IPS DF 4.7 (cell line): ENCODE measurements at regions not wholly inside any gene's neighbourhood (a gene's known extent, or its start where the extent isn't known, plus 50 kb on each side); places are given as distances from the start of the nearest gene placed in this dataset.
"Not testable (repeated sequence)": the region's sequence is repeated elsewhere in the genome, so short reads cannot be mapped to it uniquely, and the experiment has no call there.

Experiments
- DNase-seq: peaks from one replicate; pipeline ENCODE4 v3.0.0-alpha.2; 2013; ENCODE audit warnings: low spot score; ENCODE audit errors: extremely low read depth

DNA sequence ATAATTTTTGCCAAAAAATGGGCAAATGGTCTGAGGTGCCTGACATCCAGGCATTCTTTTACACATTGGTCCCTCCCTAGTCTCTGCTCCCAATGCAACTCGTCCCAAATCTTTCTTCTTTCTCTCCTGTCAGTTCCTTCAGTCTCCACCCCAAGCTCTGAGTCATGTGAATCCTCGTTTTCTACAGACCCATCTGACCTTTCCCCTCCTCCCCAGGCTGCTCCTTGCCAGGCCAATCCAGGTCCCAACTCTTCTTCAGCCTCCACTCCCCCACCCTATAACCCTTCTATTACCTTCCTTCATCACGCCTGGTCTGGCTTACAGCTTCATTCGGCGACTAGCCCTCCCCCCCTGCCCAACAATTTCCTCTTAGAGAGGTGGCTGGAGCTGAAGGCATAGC lies 55.3 kb downstream of the BBS10 start:
- DNase-seq: not testable (repeated sequence)

DNA sequence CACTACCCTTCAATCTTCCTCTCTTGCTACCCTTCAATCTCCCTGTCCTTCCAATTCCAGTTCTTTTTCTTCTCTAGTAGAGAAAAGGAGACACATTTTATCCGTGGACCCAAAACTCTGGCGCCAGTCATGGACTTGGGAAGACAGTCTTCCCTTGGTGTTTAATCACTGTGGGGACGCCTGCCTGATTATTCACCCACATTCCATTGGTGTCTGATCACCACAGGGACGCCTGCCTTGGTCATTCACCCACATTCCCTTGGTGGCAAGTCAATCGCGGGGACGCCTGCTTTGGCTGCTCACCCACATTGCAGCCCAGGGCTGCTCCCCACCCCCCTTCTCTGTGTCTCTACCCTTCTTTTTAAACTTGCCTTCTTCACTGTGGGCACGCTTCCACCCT lies 55.9 kb downstream of the BBS10 start:
- not testable (repeated sequence) for DNase-seq

DNA sequence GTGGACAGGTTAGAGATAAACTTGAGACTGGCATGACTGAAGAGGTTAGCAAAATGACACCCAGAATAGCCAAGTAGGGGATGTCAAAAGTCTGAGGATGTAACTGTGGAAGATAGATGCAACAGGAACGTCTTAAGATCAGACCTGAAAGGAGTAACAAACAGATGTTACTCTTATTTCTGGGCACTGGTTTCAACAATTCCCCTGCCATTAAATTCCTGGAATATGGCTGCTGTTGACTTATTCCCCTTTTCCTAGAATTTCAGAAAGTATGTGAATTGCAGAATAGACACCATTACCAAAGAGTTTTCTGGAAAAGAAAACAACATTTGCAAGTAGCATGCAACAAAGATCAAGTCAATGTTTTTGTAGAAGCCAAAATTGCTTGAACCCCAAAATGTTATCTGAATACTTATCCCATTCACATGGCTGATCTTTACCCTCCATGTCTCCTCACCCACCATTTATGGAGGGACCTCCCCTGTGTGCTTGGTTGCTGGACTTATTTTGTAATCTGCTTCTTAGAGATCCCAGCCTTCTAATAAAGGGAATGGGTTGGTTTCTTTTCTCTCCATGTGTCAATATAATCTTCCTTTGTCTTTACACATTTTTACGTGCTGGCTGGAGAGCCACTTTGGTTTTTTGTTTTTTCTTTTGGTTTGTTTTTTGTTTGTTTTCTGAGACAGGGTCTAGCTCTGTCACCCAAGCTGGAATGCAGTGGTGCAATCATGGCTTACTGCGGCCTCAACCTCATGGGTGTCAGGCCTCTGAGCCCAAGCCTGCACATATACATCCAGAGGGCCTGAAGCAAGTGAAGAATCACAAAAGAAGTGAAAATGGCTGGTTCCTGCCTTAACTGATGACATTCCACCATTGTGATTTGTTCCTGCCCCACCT lies 57.0 kb downstream of the BBS10 start:
- no peak for DNase-seq

DNA sequence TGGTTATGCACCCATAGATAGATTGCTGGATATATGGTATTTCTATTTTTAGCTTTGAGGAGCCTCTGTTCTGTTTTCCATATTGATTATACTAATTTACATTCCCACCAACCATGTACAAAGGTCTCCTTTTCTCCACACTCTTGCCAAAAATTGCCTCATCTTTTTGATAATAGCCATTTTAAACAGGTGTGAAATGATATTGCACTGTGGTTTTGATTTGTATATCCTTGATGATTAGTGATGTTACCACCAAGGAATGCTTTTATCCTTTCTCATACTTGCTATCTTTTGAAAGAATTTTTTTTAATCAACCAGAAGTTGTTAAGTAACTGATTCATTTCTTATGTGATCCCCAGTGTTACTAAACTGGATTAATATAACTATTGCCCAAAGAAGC lies 60.0 kb downstream of the BBS10 start:
- DNase-seq: no peak

DNA sequence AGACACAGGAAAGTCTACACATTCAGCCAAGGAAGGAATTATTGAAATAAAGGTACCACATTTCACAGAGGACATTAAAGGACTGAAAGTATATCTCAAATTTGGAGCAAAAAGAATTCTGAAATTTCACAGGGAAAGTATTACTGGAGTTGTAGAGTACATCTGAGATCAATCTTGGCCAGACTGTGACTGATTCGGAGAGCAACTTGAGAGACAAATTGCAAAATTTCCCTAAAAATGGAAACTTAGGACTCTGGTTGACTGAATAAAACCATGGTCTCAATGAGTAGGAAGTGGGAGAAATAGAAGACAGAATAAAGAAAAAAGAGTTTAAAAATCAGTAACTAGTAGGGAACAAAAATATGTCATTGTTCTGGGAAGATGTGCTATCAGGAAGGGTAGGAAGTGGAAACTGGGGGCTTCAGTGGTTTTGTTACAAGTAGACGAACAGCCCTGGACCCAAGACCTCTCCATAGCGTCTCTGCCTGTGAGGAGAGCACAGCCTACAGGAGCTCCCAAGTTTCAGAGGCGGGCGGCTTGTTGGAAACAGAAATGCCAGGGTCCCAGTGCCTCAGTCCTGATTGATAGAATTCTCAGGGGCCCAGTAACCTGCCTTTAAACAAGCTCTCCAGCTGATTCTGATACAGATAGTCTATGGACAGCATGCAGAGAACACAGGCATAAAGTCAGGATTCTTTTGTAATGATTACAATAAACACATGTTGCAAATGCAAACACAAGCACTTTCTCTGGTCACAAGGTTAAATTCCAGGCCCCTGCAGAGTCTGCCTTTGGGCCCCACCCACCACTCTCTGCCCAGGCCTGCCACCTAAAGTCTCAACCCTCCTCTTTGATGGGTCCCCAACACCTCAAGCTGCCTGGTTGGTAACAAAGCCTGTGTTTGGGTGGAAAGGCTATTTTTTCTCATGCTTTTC lies 63.1 kb downstream of the BBS10 start:
- DNase-seq: no peak

DNA sequence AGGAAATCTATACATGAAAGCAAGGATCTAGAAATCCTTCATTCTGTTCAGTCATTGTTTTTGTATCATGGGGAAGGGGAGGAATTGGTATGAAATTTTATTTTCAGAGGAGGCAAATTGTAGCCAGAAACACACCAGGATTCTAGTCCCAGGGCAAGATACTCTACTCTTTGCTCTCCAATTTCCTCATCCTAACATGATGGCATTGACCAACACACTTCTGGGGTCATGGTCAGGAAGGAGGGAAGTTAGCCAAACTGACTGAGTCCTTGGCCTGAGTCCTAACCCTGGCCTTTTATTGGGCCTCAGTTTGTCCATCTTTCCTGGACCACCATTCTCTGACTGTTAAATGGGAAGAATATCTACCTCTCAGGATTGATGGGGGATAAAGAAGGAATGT lies 65.5 kb downstream of the BBS10 start:
- no peak for DNase-seq

DNA sequence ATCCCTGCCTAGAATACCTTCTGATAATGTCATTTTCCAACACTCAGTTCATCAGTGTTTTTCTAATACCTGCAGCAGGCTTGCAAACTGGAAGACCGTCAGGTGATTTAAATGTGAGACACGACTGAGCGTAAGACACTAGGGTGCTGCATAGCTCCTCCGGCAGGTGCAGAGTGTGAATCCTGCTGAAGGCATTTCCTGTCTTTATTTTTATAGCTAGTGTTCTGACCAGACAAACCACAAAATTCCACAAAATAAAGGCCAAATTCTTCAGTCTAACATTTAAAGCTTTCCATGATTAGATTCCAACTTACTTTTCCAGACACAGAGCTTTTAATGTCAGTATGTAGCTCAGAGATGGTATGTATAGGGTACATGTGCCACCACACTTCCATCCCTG lies 70.7 kb downstream of the BBS10 start:
- DNase-seq: no peak

DNA sequence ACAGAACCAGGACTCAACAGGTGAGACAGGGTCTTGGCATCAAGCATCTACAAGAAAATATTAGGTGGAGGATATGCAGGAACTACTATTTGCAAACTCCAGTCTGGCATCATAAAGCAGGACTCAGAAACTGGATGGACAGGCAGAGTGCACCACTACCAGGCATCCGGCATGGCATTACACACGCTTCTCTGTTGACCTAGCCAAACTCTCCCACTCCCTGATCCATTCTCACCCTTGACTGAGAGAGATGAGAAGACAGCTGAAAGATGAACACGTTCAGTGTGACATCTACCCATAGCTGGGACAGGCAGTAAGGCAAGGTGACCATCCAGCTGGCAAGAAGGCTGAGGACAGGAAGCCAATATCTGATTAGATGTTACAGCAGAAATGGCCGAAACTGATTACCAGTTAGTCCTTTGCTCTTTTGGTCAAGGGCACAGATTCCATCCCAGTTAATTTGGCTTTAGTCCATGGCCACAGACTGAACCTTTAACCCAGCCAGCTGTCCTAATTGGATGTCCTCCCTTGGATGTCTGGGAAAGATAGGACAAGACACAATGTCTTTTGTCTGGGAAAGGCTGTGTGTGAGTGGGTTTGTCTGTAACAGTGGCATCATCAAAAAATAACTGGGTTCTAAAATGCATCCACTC lies 71.6 kb downstream of the BBS10 start:
- DNase-seq: no peak

DNA sequence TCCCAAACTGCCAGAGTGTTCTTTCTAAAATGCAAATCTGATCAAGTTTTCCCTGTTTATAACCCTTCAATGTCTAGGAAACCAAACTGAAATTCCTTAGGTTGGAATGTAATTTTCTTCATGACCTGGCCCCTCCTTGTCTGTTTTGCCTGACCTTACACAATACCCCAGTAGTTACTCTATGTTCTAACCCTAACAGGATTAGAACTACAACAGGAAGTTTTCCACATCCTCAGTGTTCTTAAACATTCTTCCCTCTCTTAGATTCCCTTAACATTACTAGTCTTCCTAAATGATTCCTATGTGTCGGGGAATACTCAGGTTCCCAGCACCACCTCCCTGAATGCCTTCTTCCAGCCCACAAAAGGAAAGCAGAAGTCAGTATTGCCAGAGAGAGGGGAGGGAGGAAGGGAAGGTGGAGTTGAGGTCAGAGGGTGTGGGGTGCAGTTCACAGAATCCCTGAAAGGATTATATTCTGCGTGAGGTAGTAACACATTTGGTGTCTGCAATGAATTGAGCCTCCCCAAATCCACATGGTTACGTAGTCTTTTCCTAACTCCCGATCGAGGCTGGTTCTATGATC lies 72.6 kb downstream of the BBS10 start:
- no peak for DNase-seq

DNA sequence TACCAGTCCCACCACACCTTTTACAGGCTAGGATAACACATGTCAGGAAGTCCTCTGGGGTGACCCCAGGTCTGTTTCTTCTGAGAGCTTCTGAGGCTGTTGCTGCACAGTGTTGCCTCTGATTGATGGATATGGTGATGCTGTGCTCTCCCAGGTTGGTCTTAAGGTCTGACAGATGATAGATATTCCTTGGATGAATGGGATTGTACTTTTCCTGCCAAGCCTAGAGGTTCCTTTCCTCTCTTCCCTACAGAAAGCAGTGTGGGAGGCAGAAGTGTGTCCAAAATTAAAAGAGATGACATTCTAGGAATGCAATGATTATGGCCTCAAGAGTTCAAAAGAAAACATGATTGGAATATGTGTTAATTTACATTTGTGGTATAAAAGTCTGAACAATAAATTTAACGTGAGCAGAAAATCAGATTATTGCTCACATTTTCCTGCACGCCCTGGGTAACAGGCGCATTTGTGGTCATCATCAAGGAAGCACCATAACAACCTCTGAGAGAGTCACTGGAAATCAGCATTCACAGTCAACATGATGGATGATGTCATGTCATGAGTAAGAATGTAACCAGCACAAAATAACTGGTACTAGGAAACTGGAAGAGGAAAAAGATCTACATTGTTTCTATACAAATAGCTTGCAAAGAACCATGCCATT lies 73.7 kb downstream of the BBS10 start:
- DNase-seq: no peak

DNA sequence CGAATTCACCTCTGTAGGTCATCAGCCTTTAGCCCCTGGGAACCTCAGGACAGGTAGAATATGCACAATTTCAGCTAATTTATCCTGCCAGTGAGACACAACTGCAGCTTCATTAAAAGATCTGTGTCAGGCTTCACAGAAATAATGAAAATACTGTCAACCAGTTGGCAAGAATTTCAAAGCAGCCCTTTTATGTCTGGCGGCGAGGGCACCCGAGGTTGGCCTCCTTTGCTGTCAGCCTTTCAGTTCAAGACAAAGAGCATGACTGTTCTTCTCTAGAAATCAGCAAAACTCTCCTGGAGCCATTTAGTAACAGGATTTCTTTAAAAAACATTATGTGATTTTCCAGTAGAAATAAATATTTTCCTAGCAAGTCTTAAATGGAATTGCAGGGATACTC lies 75.9 kb downstream of the BBS10 start:
- DNase-seq: no peak

DNA sequence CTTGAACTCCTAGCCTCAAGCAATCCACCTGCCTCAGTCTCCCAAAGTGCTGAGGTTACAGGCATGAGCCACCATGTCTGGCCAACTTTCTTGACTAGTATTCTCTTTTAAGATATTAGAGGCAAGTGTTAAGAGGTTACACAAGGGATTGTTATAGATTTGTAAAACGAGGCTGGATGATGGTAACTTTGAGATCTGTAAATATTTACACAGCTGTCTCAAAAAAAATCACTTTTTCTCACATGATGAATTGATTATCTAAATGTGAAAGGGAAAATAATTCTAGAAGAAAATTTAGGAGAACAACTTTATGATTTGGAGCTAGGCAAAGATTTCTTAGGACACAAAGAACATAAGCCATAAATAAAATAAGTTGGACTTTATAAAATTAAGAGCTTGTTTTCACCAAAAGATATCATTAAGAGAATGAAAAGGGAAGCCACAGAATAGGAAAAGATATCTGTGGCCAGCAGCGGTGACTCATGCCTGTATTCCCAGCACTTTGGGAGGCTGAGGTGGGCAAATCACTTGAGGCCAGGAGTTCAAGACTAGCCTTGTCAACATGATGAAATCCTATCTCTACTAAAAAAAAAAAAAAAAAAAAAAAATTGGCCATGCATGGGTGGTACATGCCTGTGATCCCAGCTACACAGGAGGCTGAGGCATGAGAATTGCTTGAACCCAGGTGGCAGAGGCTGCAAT lies 77.4 kb downstream of the BBS10 start:
- DNase-seq: no peak

DNA sequence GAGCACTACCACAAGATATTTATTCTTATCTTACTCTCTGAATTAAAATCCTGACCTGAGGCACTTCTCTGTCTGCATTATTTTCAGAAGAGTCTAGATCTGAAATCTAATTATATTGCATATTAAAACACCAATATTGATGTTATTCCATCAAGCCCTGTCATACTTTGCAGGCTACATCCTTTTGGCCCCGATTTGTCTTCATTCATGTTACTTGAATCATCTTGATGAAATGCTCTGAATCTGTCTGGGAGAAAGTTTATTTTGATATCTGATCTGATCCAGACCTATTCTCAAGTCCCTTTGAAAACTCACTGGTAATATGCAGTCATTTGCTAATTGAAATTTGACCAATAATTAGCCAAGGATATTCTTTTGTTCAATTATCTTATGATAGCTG lies 79.9 kb downstream of the BBS10 start:
- DNase-seq: no peak

DNA sequence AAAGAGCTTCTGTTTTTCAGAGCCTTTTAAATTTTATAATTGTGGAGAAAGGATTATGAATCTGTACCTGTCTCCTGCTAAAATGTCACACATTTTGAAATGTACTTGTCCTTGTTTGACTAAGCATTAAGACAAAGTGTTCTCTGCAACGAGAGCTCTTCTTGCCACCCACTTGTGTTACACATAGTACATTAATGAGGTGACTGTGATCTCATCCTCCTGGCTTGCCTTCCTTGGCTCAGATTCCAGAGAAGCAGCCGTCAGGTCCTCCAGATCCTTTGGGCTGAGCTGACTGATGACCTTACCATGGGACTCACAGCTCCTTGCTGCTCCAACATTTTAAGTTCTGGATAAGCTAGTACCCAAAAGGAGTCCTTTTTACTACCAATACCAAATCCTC lies 81.4 kb downstream of the BBS10 start:
- no peak for DNase-seq

DNA sequence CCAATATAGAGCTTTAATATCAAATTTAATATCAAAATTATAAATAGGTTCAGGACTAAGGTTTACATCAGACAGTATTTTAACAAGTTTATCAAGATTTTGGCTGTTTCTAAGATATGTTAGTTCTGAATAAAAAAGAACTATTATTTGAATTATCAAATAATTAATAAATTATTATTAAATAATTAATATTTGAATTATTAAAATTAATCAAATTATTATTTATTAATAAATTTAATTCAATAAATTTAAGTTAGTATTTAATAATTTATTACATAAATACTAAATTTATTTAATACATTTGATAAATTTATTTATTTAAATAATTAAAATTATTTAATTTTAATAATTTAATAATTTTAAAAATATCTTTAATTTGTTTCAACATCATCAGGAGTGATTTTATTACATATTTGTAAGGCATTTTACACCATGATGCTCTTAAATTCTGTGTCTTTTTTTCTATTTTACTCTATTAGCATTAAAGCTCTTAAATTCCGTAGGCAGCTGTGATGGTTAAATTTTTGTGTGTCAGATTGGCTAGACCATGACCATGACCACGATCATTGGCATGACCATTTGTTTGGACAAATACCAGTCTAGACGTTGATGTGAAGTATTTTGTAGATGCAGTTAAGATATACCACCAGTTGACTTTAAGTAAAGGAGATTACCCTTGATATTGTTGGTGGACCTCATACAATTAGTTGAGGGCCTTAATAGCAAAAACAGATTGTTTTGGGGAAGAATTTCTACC lies 82.6 kb downstream of the BBS10 start:
- DNase-seq: no peak

DNA sequence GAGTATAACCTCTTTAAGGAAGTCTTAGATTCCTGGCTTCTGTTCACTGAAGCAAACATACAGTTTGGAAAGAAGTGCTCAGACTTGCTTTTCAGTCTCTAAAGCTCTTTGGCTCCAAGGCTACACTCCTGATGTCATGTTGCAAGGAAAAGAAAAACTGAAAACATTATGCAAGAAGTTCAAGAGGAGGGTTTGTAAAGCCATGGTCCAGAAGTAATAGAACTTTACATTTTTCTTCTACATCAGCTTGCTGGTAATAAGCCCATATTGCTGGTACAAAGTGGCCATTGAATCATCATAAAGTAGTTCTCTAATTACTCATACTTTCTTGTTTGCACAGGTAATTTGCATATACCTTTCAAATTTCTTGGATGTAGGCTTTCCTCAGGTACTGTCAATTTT lies 83.6 kb downstream of the BBS10 start:
- no peak for DNase-seq

DNA sequence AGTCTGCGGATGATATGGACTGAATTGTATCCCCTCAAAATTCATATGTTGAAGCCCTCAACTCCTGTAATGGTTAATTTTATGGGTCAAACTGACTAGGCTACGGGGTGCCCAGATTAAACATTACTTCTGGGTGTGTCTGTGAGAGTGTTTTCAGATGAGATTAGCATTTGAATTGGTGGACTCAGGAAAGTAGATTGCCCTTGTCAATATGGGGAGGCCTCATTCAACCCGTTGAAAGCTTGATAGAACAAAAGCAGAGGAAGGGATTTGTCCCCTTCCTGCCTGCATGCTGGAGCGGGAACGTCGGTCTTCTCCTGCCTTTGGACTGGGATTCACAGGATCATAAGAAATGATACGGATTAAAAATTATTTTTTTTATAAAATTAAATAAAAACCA lies 84.5 kb downstream of the BBS10 start:
- no peak for DNase-seq

DNA sequence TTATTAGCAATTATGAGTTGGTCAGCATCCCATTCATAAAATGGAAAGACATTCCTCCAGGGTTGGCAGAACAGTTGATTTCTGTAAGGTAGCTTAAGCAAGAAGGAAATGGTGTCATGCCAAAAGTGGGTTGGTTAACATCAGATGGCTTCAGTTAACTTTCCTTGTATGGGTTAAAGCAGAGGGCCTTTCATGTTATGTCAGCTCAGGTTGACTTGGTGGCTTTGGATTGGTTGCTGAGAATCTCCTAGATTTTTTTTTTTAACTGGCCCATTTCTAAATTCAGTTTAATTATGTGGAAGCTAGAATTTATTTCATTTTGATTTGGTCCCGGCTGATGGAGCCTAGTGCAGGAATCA lies 87.8 kb downstream of the BBS10 start:
- no peak for DNase-seq

DNA sequence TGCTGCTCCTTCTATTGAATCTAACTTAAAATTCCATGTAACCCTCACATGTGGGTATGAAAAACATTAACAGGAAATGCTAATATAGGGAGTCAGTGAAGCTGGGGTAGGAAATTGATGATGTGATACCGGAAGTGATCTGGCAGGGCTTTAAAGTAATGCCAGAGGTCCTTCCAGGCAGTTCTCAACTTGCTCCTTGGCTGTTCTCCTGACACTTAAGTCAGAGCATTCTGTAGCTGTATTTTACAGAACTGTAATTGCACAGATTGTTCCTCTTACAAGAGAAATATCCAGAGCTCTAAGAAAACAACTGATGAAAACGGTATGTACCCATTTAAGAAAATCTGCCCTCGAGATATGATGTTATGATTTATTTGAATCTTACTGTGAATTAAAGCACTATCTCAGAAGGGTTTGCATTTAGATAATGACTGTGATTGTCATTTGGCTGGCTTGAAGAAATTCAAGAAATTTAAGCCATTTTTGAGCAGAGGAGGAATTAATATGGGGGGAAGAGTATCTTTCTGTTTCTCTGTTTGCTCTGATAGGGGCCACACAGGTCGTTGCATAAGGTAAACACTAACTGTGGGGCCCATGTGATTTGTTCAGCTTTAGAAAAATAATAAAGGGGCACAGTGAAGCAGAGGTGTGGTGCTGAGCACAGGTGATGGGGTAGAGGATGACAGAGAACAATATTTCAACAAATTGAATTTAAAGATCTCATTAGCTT lies 88.4 kb downstream of the BBS10 start:
- DNase-seq: no peak
